GM12865 (cell line): ENCODE measurements at regions not wholly inside any gene's neighbourhood (a gene's known extent, or its start where the extent isn't known, plus 50 kb on each side); places are given as distances from the start of the nearest gene placed in this dataset.

Source experiments
- DNase-seq: peaks from one replicate; pipeline ENCODE4 v3.0.0; 2010; ENCODE audit warnings: low read depth
- H3K4me3 ChIP-seq: 2 replicates; pipeline ENCODE4 v1.5.1; 2011; ENCODE audit warnings: mild to moderate bottlenecking, low read depth, low read length, control low read depth
- TF ChIP-seq, protein P1 (sequence below): IDR thresholded peaks from 2 replicates; pipeline ENCODE4 v1.5.1; 2011; ENCODE audit warnings: low read length, control low read depth, low read depth, inconsistent platforms; ENCODE audit not compliant: insufficient read depth; ENCODE audit errors: missing control alignments

DNA sequence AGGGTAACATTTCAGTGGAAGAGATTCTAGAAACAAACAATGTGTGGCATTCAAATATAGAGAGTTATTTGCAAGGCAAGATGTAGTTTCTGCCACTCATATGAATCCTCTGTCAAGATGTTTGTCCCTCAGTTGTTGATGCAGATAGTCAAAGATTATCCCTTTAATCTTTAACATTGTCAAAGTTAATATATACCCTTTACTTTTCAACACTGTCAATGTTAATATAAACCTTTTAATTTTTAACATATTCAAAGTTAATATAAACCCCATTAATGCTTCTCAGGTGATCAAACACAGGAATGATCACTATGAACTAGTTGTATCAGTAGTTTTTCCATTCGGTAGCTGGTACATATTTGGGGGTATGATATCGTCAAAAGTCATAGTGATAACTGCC, 51.9 kb upstream of the PICALM start:
- no peak overlapping the region for H3K4me3 ChIP-seq
- TF ChIP-seq, protein P1, sequence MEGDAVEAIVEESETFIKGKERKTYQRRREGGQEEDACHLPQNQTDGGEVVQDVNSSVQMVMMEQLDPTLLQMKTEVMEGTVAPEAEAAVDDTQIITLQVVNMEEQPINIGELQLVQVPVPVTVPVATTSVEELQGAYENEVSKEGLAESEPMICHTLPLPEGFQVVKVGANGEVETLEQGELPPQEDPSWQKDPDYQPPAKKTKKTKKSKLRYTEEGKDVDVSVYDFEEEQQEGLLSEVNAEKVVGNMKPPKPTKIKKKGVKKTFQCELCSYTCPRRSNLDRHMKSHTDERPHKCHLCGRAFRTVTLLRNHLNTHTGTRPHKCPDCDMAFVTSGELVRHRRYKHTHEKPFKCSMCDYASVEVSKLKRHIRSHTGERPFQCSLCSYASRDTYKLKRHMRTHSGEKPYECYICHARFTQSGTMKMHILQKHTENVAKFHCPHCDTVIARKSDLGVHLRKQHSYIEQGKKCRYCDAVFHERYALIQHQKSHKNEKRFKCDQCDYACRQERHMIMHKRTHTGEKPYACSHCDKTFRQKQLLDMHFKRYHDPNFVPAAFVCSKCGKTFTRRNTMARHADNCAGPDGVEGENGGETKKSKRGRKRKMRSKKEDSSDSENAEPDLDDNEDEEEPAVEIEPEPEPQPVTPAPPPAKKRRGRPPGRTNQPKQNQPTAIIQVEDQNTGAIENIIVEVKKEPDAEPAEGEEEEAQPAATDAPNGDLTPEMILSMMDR: no peak
- DNase-seq: no peak

DNA sequence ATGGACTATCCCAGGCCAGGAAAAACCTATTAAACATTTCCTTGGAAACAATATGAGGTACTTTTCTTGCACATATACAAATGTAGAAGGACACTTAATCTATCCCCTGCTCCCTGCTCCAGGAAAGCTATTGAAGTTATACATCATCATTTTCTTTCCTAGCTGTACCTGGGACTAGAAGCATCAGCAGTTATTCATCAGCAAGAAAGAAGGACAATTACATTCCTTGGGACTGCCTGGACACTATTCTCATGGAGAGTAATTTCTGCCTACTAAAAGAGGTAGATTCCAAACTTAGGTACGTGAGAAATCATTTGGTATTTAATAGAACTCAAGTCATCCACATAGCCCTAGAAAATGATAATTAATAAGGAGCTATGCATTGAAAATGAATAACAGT, 51.0 kb upstream of the PICALM start:
- H3K4me3 ChIP-seq: no peak overlapping the region
- DNase-seq: no peak
- TF ChIP-seq, protein P1: no peak

DNA sequence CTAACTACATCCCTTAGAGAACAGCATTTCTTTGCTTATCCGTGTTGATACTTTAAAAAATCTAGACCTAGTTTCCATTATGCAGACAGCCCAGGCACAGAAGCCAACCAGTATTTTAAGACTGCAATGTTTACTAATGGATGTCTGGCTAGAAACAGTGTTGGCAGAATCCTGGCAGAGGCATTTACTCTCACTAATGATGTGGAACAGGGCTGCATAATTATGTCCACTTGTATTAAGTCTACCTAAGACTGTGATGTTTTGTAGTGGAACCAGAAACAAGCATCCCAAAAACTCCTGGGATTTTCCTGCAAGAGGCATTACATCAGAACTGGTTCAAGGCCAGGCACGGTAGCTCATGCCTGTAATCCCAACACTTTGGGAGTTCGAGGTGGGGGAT, 50.2 kb upstream of the PICALM start:
- H3K4me3 ChIP-seq: no peak overlapping the region
- no peak for DNase-seq
- TF ChIP-seq, protein P1: no peak
